ENCODE measurements at regions not wholly inside any gene's neighbourhood (a gene's known extent, or its start where the extent isn't known, plus 50 kb on each side); places are given as distances from the start of the nearest gene placed in this dataset.

DNA sequence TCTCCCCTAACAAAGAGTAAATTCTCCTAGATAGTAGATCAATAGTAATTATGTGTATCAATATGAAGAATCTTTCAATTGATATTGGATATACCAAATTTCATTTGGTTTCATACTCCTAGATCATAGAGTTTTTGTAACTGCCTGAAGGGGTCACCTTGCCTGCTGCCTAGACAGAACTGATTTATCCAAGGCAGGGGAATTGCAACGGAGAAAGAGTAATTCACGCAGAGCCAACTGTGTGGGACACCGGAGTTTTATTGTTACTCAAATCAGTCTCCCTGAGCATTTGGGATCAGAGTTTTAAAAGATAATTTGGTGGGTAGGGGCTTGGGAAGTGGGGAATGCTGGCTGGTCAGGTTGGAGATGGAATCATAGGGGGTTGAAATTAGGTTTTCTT, 92.2 kb upstream of the SLC8A1 start:
- Histone ChIP-seq H3K4me3 (no peak overlapping the region), H3K4me1 (no peaks in the 10 kb centered on the region), H3K27ac (no peak overlapping the region), H3K9me3 (no peaks in the 10 kb centered on the region), H3K4me2 (no peak overlapping the region)
- TF ChIP-seq ESRRA (IDR thresholded peaks at IDR 0.05; ENCODE audit: borderline replicate concordance, low read length) (no peak), JUN (IDR thresholded peaks at IDR 0.05) (no peak), EHMT2 (IDR thresholded peaks at IDR 0.05; ENCODE audit: low read depth) (no peak), BHLHE40 (IDR thresholded peaks at IDR 0.05; ENCODE audit: low read depth, low read length) (no peak), NFE2L2 (conservative IDR thresholded peaks at IDR 0.05; ENCODE audit: low read length) (no peak), MYC (IDR thresholded peaks at IDR 0.05; ENCODE audit: borderline replicate concordance, low read length) (no peak), HOXB13 (CRISPR knock-in tag; IDR thresholded peaks at IDR 0.05; ENCODE audit: low read depth) (no peak), MAFK (IDR thresholded peaks at IDR 0.05; ENCODE audit: partially characterized antibody) (no peak), POLR2A (IDR thresholded peaks at IDR 0.05; ENCODE audit: low read length) (no peak), CHD2 (IDR thresholded peaks at IDR 0.05; ENCODE audit: low read length, partially characterized antibody) (no peak), GATA3 (IDR thresholded peaks at IDR 0.05; ENCODE audit: borderline replicate concordance) (no peak)
- TF ChIP-seq, protein P1, sequence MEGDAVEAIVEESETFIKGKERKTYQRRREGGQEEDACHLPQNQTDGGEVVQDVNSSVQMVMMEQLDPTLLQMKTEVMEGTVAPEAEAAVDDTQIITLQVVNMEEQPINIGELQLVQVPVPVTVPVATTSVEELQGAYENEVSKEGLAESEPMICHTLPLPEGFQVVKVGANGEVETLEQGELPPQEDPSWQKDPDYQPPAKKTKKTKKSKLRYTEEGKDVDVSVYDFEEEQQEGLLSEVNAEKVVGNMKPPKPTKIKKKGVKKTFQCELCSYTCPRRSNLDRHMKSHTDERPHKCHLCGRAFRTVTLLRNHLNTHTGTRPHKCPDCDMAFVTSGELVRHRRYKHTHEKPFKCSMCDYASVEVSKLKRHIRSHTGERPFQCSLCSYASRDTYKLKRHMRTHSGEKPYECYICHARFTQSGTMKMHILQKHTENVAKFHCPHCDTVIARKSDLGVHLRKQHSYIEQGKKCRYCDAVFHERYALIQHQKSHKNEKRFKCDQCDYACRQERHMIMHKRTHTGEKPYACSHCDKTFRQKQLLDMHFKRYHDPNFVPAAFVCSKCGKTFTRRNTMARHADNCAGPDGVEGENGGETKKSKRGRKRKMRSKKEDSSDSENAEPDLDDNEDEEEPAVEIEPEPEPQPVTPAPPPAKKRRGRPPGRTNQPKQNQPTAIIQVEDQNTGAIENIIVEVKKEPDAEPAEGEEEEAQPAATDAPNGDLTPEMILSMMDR (IDR thresholded peaks at IDR 0.05) = no peak
- TF ChIP-seq, protein P2, sequence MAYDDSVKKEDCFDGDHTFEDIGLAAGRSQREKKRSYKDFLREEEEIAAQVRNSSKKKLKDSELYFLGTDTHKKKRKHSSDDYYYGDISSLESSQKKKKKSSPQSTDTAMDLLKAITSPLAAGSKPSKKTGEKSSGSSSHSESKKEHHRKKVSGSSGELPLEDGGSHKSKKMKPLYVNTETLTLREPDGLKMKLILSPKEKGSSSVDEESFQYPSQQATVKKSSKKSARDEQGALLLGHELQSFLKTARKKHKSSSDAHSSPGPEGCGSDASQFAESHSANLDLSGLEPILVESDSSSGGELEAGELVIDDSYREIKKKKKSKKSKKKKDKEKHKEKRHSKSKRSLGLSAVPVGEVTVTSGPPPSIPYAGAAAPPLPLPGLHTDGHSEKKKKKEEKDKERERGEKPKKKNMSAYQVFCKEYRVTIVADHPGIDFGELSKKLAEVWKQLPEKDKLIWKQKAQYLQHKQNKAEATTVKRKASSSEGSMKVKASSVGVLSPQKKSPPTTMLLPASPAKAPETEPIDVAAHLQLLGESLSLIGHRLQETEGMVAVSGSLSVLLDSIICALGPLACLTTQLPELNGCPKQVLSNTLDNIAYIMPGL (CRISPR knock-in tag; IDR thresholded peaks at IDR 0.05; ENCODE audit: borderline replicate concordance) = no peak
- DNase-seq (ENCODE audit: low read depth in 1 of 2, low spot score in 1 of 2) (no peak), FAIRE-seq (no peak), ATAC-seq (no peak)
- ChIA-PET CTCF (no interaction called here), POLR2A (no interaction called here)
- 75% methylated on average over 3 of the region's 3 CpGs for WGBS (ENCODE audit: missing lambda C conversion rate)

DNA sequence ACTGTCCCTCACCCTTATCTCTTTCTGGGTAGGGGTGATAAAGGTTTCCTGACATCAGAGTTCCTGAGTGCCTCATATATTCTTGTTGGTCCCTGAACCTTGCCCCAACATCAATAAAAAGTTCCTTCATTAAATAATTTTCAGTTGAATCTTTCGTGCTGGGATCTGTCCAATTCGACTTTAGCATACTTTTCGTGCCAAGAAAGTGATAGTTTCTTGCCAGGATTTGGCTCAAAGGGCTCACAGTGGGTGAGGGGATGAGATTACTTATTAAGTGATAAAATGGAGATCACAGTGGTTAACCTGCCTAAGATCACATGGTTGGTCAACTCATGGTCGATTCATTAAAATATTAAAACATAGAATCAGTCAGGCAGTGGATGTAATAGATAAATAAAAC, 93.8 kb upstream of the SLC8A1 start:
- ChIA-PET CTCF (no interaction called here), POLR2A (no interaction called here)
- no peak for TF ChIP-seq SREBF2 (IDR thresholded peaks at IDR 0.05)
- no peak overlapping the region for H3K27ac ChIP-seq
- H3K4me1 ChIP-seq = no peaks in the 10 kb centered on the region
- DNase-seq (ENCODE audit: low read depth in 1 of 2, low spot score in 1 of 2) = no peak
- 3% methylated on average over 4 of the region's 4 CpGs for WGBS (ENCODE audit: missing lambda C conversion rate)
- FAIRE-seq = no peak
- no peak overlapping the region for H3K4me3 ChIP-seq
- H3K4me2 ChIP-seq = no peak overlapping the region
- no peak for ATAC-seq
- H3K9me3 ChIP-seq = no peaks in the 10 kb centered on the region

DNA sequence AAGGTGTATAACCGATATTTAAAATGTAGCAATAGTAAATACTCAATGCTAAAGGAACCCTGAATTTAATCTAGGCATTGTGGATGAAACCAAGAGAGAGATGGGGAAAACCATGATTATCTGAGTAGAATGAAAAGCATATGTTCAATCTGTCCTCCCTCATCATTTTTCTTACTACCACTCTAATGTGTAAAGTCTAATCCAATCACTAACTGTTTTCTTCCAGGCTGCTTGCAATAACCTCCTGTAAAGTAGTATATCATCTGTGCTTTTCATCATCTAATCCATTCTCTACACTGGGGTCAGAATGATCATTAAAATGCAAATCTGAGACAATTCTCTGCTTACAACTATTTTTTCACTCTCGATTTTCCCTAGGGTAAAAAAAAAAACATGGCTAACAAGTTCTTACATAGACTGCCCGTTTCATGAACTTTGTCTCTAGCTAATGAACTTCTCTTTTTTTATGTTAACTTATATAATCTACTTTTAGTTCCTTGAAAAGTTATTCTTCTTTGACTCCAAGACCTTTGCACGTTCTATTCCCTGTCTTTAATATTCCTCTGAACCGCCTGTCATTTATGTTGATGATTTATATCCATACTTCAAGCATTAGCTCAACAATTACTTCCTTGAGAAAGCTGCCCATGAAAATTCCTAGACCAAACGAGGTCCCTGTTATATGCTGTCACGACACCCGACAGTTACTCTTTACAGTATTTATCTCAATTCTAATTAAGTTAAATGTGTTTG, 94.7 kb upstream of the SLC8A1 start:
- ChIA-PET POLR2A (no interaction called here), CTCF (interaction anchor here (0.8 to 1.0 kb wide), 2 partner anchors 302 to 1152 kb away, joined by 3 to 4 read pairs; no protein-coding TSS in a partner anchor)
- ATAC-seq (no peak), FAIRE-seq (no peak), DNase-seq (ENCODE audit: low read depth in 1 of 2, low spot score in 1 of 2) (no peak)
- Histone ChIP-seq H3K27ac (no peak overlapping the region), H3K4me2 (no peak overlapping the region), H3K9me3 (no peaks in the 10 kb centered on the region), H3K4me1 (no peaks in the 10 kb centered on the region), H3K4me3 (no peak overlapping the region)
- 18% methylated on average over 8 of the region's 8 CpGs for WGBS (ENCODE audit: missing lambda C conversion rate)
- no peak for TF ChIP-seq CHD4 (IDR thresholded peaks at IDR 0.05; ENCODE audit: borderline replicate concordance)
- no peak for TF ChIP-seq RCOR1 (IDR thresholded peaks at IDR 0.05; ENCODE audit: low read depth, low read length)
- TF ChIP-seq TFCP2L1 (CRISPR knock-in tag; IDR thresholded peaks at IDR 0.05) = no peak
- no peak for TF ChIP-seq FOXS1 (CRISPR knock-in tag; IDR thresholded peaks at IDR 0.05)
- TF ChIP-seq PHF8 (IDR thresholded peaks at IDR 0.05; ENCODE audit: borderline replicate concordance, low read depth) = no peak
- TF ChIP-seq EHF (CRISPR knock-in tag; IDR thresholded peaks at IDR 0.05) = no peak
- no peak for TF ChIP-seq HEYL (CRISPR knock-in tag; IDR thresholded peaks at IDR 0.05)
- no peak for TF ChIP-seq POLR2AphosphoS2 (conservative IDR thresholded peaks at IDR 0.05; ENCODE audit: low read length)
- TF ChIP-seq RAD21 (conservative IDR thresholded peaks at IDR 0.05 in 1 of 2, IDR thresholded peaks at IDR 0.05 in 1 of 2) = no peak
- TF ChIP-seq ZNF302 (CRISPR knock-in tag; IDR thresholded peaks at IDR 0.05) = no peak
- TF ChIP-seq JUNB (IDR thresholded peaks at IDR 0.05) = no peak
- TF ChIP-seq RNF2 (IDR thresholded peaks at IDR 0.05; ENCODE audit: borderline replicate concordance, low read depth) = no peak
- TF ChIP-seq, protein P2 (CRISPR knock-in tag; IDR thresholded peaks at IDR 0.05; ENCODE audit: borderline replicate concordance) = no peak
- no peak for TF ChIP-seq ZFP36 (IDR thresholded peaks at IDR 0.05; ENCODE audit: borderline replicate concordance, partially characterized antibody)
- no peak for TF ChIP-seq POLR2A (IDR thresholded peaks at IDR 0.05; ENCODE audit: low read length)

All from A549 (cell line).